H9 (cell line): ENCODE measurements at regions not wholly inside any gene's neighbourhood (a gene's known extent, or its start where the extent isn't known, plus 50 kb on each side); places are given as distances from the start of the nearest gene placed in this dataset.

Source experiments
- DNase-seq: peaks from one replicate; pipeline ENCODE4 v3.0.0-alpha.2; 2017
- H2AFZ ChIP-seq: one replicate; pipeline ENCODE4 v1.6.1; 2013; ENCODE audit warnings: mild to moderate bottlenecking, low read length, control low read depth, moderate library complexity
- H2AK5ac ChIP-seq: 2 replicates; pipeline ENCODE4 v1.6.1; 2013; ENCODE audit warnings: low read length, control low read depth, mixed read lengths; ENCODE audit not compliant: insufficient read length
- H2BK120ac ChIP-seq: one replicate; pipeline ENCODE4 v1.6.1; 2013; ENCODE audit warnings: low read depth, mild to moderate bottlenecking, low read length, control low read depth, inconsistent platforms; ENCODE audit not compliant: poor library complexity, severe bottlenecking
- H2BK12ac ChIP-seq: 2 replicates; pipeline ENCODE4 v1.6.1; 2013; ENCODE audit warnings: low read length, control low read depth, mixed read lengths, low read depth; ENCODE audit not compliant: insufficient read length
- H2BK15ac ChIP-seq: 2 replicates; pipeline ENCODE4 v1.6.1; 2013; ENCODE audit warnings: low read depth, low read length, control low read depth
- H2BK20ac ChIP-seq: one replicate; pipeline ENCODE4 v1.6.1; 2013; ENCODE audit warnings: low read depth, mild to moderate bottlenecking, low read length, control low read depth, inconsistent platforms; ENCODE audit not compliant: poor library complexity, severe bottlenecking
- H2BK5ac ChIP-seq: 2 replicates; pipeline ENCODE4 v1.6.1; 2013; ENCODE audit warnings: low read length, control low read depth, mixed read lengths; ENCODE audit not compliant: insufficient read length
- H3K14ac ChIP-seq: 2 replicates; pipeline ENCODE4 v1.6.1; 2013; ENCODE audit warnings: low read length, control low read depth; ENCODE audit not compliant: insufficient read depth
- H3K18ac ChIP-seq: 2 replicates; pipeline ENCODE4 v1.6.1; 2013; ENCODE audit warnings: low read depth, mild to moderate bottlenecking, mixed read lengths, low read length, control low read depth; ENCODE audit not compliant: insufficient read length
- H3K23ac ChIP-seq: 2 replicates; pipeline ENCODE4 v1.6.1; 2013; ENCODE audit warnings: low read length, control low read depth, mixed read lengths, low read depth; ENCODE audit not compliant: insufficient read length
- H3K23me2 ChIP-seq: 2 replicates; pipeline ENCODE4 v1.6.1; 2013; ENCODE audit warnings: low read depth, mild to moderate bottlenecking, mixed read lengths, low read length, control low read depth; ENCODE audit not compliant: insufficient read length, poor library complexity, severe bottlenecking
- H3K27ac ChIP-seq: 2 replicates; pipeline ENCODE4 v1.5.1; 2013; ENCODE audit warnings: low read length, control low read depth, mixed read lengths, low read depth; ENCODE audit not compliant: insufficient read length
- H3K27me3 ChIP-seq: 2 replicates; pipeline ENCODE4 v1.6.1; 2013; ENCODE audit warnings: low read length, control low read depth, inconsistent platforms; ENCODE audit not compliant: insufficient read depth
- H3K4ac ChIP-seq: 2 replicates; pipeline ENCODE4 v1.6.1; 2013; ENCODE audit warnings: low read depth, mild to moderate bottlenecking, control low read depth, inconsistent platforms, low read length, moderate library complexity
- H3K4me1 ChIP-seq: 2 replicates; pipeline ENCODE4 v1.6.1; 2013; ENCODE audit warnings: low read length, control low read depth, inconsistent platforms; ENCODE audit not compliant: insufficient read depth
- H3K4me2 ChIP-seq: 2 replicates; pipeline ENCODE4 v1.6.1; 2013; ENCODE audit warnings: low read length, control low read depth, mixed read lengths; ENCODE audit not compliant: insufficient read length, insufficient read depth
- H3K56ac ChIP-seq: 2 replicates; pipeline ENCODE4 v1.6.1; 2013; ENCODE audit warnings: low read depth, mild to moderate bottlenecking, mixed read lengths, low read length, control low read depth; ENCODE audit not compliant: insufficient read length
- H3K79me1 ChIP-seq: 2 replicates; pipeline ENCODE4 v1.6.1; 2013; ENCODE audit warnings: low read depth, mild to moderate bottlenecking, moderate library complexity, low read length, control low read depth, inconsistent platforms; ENCODE audit not compliant: insufficient read depth, poor library complexity, severe bottlenecking
- H3K79me2 ChIP-seq: 2 replicates; pipeline ENCODE4 v1.6.1; 2013; ENCODE audit warnings: low read length, control low read depth, inconsistent platforms; ENCODE audit not compliant: insufficient read depth
- H3K9ac ChIP-seq: 2 replicates; pipeline ENCODE4 v1.6.1; 2013; ENCODE audit warnings: low read length, control low read depth, mixed read lengths; ENCODE audit not compliant: insufficient read length; ENCODE audit errors: extremely low read depth
- H3K9me3 ChIP-seq: one replicate; pipeline ENCODE4 v1.6.1; 2013; ENCODE audit warnings: low read depth, low read length, inconsistent platforms; ENCODE audit not compliant: control insufficient read depth
- H3T11ph ChIP-seq: one replicate; pipeline ENCODE4 v1.6.1; 2013; ENCODE audit warnings: mild to moderate bottlenecking, low read length, control low read depth, inconsistent platforms
- H4K20me1 ChIP-seq: one replicate; pipeline ENCODE4 v1.6.1; 2013; ENCODE audit not compliant: control insufficient read depth, insufficient read length, insufficient read depth
- H4K5ac ChIP-seq: 2 replicates; pipeline ENCODE4 v1.6.1; 2013; ENCODE audit warnings: low read depth, mild to moderate bottlenecking, mixed read lengths, low read length, control low read depth; ENCODE audit not compliant: insufficient read length
- H4K8ac ChIP-seq: replicated peaks from 2 replicates; pipeline ENCODE4 v1.6.1; 2013; ENCODE audit warnings: low read length, control low read depth, mixed read lengths, low read depth; ENCODE audit not compliant: insufficient read length
- H4K91ac ChIP-seq: 2 replicates; pipeline ENCODE4 v1.6.1; 2013; ENCODE audit warnings: low read depth, mild to moderate bottlenecking, moderate library complexity, mixed read lengths, low read length, control low read depth; ENCODE audit not compliant: insufficient read length
- H3K27ac Mint-ChIP-seq, 3 experiments: 2 replicates in 2 of 3; 3 replicates in 1 of 3; pipeline ENCODE4 v1.8.0; 2020 to 2021; ENCODE audit warnings: mixed read lengths in 3 of 3, mild to moderate bottlenecking in 1 of 3, moderate library complexity in 1 of 3
- H3K27me3 Mint-ChIP-seq: 2 replicates; pipeline ENCODE4 v1.8.0; 2021; ENCODE audit warnings: low read depth, mild to moderate bottlenecking, moderate library complexity, mixed read lengths
- H3K36me3 Mint-ChIP-seq, 3 experiments: 2 replicates in 2 of 3; 3 replicates in 1 of 3; pipeline ENCODE4 v1.8.0; 2020 to 2021; ENCODE audit warnings: low read depth in 3 of 3, mixed read lengths in 3 of 3; ENCODE audit not compliant: insufficient read depth in 1 of 3
- H3K4me1 Mint-ChIP-seq, 2 experiments: 2 replicates each; pipeline ENCODE4 v1.8.0; 2020; ENCODE audit warnings: mixed read lengths in 2 of 2
- H3K4me3 Mint-ChIP-seq, 2 experiments: 2 replicates in 1 of 2; 3 replicates in 1 of 2; pipeline ENCODE4 v1.8.0; 2020 to 2021; ENCODE audit warnings: mild to moderate bottlenecking in 2 of 2, mixed read lengths in 2 of 2, moderate library complexity in 1 of 2
- H3K9me3 Mint-ChIP-seq, 2 experiments: 2 replicates in 1 of 2; 3 replicates in 1 of 2; pipeline ENCODE4 v1.8.0; 2020; ENCODE audit warnings: mild to moderate bottlenecking in 2 of 2, mixed read lengths in 2 of 2, moderate library complexity in 1 of 2
- WGBS: extraction: QIAGEN DNeasy Blood & Tissue Kit; methylation state at CpG from one replicate; pipeline ENCODE4 v1.1.7; 2013; ENCODE audit warnings: missing lambda C conversion rate, low lambda C conversion rate, mixed read lengths; ENCODE audit not compliant: insufficient read length; ENCODE audit errors: extremely low coverage; 5-methylcytosine and 5-hydroxymethylcytosine counted together
- TF ChIP-seq, protein P1 (sequence below): fragments of 200-600 bp; sonication (generic); conservative IDR thresholded peaks from 3 replicates; pipeline ENCODE4 v1.8.0; 2021; ENCODE audit warnings: antibody characterized with exemption, mild to moderate bottlenecking

DNA sequence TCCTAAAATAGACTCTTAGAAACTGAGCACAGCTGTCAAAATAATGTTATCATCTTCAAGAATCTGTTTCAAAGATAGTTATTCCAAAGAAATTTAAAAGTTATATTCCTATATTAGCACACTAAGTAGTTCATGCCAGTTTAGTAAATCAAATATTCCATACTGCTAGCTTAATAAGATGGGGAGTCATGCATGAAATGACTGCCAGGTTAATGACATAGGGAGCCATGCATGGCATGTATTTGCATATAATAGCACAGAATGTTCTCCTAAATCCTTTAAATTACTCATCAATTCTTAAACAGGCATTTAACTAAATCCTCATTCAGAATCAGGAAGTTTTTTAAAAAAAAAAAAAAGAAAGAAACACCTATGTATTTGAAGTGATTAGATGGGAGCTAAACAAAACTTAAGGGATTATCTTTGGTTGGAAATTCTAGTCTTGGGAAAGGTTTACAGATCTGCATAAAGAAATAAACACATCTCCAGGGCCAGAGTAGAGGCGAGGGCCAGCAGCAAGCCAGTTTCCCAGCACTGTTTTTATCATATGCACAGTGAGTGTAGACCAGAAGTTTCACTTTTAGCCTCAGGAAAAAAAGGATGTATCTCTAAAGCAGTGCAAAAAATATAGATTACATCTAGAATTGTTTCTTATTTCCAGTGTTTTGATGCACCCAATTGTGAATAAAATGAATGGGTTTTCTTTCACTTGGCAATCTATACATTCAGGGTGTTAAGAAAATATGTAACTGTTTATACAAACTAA is 366.4 kb upstream of the AGTR1 start:
- no peaks in the 10 kb centered on the region for H3K9me3 ChIP-seq
- Mint-ChIP-seq H3K4me1 (peaks cover 14 to 16% of the 10 kb centered on the region in 2 experiments), H3K36me3 (no peaks in the 10 kb centered on the region), H3K9me3 (0 out of 5 replicates have a peak, but pooled peaks cover 0 to 2% of the 10 kb centered on the region in 2 experiments), H3K27ac (peak overlapping the region in 1 of 3 experiments; percentile 31; a peak in 1 of 7 replicates), H3K4me3 (no peak overlapping the region), H3K27me3 (no peaks in the 10 kb centered on the region)
- H3K79me2 ChIP-seq = no peaks in the 10 kb centered on the region
- no peaks in the 10 kb centered on the region for H3K79me1 ChIP-seq
- H4K91ac ChIP-seq = no peak overlapping the region
- no peak overlapping the region for H3K4me2 ChIP-seq
- no peaks in the 10 kb centered on the region; the same call in 1 of the 2 replicates for H3K4me1 ChIP-seq
- no peak overlapping the region for H2BK12ac ChIP-seq
- H2BK20ac ChIP-seq = no peak overlapping the region
- TF ChIP-seq, protein P1, sequence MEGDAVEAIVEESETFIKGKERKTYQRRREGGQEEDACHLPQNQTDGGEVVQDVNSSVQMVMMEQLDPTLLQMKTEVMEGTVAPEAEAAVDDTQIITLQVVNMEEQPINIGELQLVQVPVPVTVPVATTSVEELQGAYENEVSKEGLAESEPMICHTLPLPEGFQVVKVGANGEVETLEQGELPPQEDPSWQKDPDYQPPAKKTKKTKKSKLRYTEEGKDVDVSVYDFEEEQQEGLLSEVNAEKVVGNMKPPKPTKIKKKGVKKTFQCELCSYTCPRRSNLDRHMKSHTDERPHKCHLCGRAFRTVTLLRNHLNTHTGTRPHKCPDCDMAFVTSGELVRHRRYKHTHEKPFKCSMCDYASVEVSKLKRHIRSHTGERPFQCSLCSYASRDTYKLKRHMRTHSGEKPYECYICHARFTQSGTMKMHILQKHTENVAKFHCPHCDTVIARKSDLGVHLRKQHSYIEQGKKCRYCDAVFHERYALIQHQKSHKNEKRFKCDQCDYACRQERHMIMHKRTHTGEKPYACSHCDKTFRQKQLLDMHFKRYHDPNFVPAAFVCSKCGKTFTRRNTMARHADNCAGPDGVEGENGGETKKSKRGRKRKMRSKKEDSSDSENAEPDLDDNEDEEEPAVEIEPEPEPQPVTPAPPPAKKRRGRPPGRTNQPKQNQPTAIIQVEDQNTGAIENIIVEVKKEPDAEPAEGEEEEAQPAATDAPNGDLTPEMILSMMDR = no peak
- no peak overlapping the region for H2AFZ ChIP-seq
- no peak overlapping the region for H4K8ac ChIP-seq
- H3K27me3 ChIP-seq = no peaks in the 10 kb centered on the region
- H3K23me2 ChIP-seq = no peaks in the 10 kb centered on the region
- H4K20me1 ChIP-seq = no peaks in the 10 kb centered on the region
- H2BK120ac ChIP-seq = no peak overlapping the region
- H2AK5ac ChIP-seq = no peak overlapping the region
- H3K27ac ChIP-seq = no peak overlapping the region
- no peak overlapping the region for H3K18ac ChIP-seq
- H3K9ac ChIP-seq = no peak overlapping the region
- H4K5ac ChIP-seq = no peak overlapping the region
- no peak for DNase-seq
- H3K23ac ChIP-seq = no peak overlapping the region
- no peak overlapping the region for H3K4ac ChIP-seq
- H3K56ac ChIP-seq = no peak overlapping the region
- no peak overlapping the region for H2BK15ac ChIP-seq
- no CpG with 5 or more reads among the region's 1 CpG for WGBS
- no peak overlapping the region for H2BK5ac ChIP-seq
- H3K14ac ChIP-seq = no peak overlapping the region
- H3T11ph ChIP-seq = no peak overlapping the region
